ENCODE measurements at regions not wholly inside any gene's neighbourhood (a gene's known extent, or its start where the extent isn't known, plus 50 kb on each side); places are given as distances from the start of the nearest gene placed in this dataset.

DNA sequence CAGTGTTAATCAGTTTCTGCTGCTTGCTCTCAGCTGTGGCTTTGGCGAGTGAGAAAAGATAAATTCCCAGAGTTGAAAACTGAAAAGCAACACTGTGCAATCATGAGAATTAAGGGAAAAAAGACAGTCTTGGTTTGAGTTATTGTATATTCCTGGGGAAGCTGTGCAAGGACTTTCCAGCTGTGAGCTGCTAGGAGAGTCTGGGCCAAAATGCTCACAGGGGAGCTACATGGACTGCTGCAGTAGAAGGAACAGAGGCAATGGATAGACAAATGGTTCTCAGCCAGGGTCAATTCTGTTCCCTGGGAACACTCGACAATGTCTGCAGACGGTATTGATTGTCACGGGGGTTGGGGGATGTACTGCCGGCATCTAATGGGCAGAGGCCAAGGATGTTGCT is 102.0 kb upstream of the ADAMTS18 start:
- H3K4me3 Mint-ChIP-seq, result no peak overlapping the region
- H3K4me1 Mint-ChIP-seq (ENCODE audit: low read depth), result no peaks in the 10 kb centered on the region
- no peaks in the 10 kb centered on the region for H3K9me3 Mint-ChIP-seq
- H3K27me3 Mint-ChIP-seq, result no peaks in the 10 kb centered on the region
- no peaks in the 10 kb centered on the region for H3K36me3 Mint-ChIP-seq (ENCODE audit: low read depth)
- no peak overlapping the region for H3K27ac Mint-ChIP-seq
- intact Hi-C loops (cut with micrococcal nuclease), result no loop called here

- H3K27me3 Mint-ChIP-seq, result no peaks in the 10 kb centered on the region
- H3K9me3 Mint-ChIP-seq, result no peaks in the 10 kb centered on the region
- no peak overlapping the region for H3K4me3 Mint-ChIP-seq
- intact Hi-C loops (cut with micrococcal nuclease), result no loop called here
- H3K36me3 Mint-ChIP-seq (ENCODE audit: low read depth), result no peaks in the 10 kb centered on the region
- H3K27ac Mint-ChIP-seq, result no peak overlapping the region
- H3K4me1 Mint-ChIP-seq (ENCODE audit: low read depth), result no peaks in the 10 kb centered on the region
Measured at GRCh38 chr16:77539421-77540034, 104.7 kb upstream of the ADAMTS18 start.

- H3K9me3 Mint-ChIP-seq, result no peaks in the 10 kb centered on the region
- intact Hi-C loops (cut with micrococcal nuclease), result no loop called here
- H3K27ac Mint-ChIP-seq, result no peak overlapping the region
- H3K4me1 Mint-ChIP-seq (ENCODE audit: low read depth), result no peaks in the 10 kb centered on the region
- no peaks in the 10 kb centered on the region for H3K27me3 Mint-ChIP-seq
- H3K4me3 Mint-ChIP-seq, result no peak overlapping the region
- no peaks in the 10 kb centered on the region for H3K36me3 Mint-ChIP-seq (ENCODE audit: low read depth)
Measured at GRCh38 chr16:77540646-77541045, 105.8 kb upstream of the ADAMTS18 start.

- Mint-ChIP-seq H3K27me3 (no peaks in the 10 kb centered on the region), H3K4me3 (no peak overlapping the region), H3K9me3 (no peaks in the 10 kb centered on the region), H3K4me1 (ENCODE audit: low read depth) (no peaks in the 10 kb centered on the region), H3K27ac (no peak overlapping the region), H3K36me3 (ENCODE audit: low read depth) (no peaks in the 10 kb centered on the region)
- intact Hi-C loops (cut with micrococcal nuclease), result no loop called here
Measured at GRCh38 chr16:77541165-77541564, 106.3 kb upstream of the ADAMTS18 start.

DNA sequence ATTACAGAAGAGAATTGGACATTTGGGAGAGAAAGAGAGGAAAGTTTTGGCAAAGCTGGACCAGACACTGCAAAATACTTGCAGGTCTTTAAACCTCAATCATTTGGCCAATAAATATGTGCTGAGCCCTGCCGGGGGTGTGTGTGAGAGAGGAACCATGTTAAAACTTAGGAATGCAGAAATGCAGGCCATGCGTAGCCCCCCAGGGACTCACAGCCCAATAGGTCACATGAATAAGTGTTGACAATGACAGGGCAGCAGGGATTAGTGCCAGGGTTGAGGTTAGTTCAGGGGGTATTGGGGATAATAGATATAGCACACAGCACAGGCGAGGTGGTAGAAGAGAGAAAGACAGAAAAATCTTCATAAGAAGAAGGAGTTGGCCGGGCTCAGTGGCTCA is 113.3 kb upstream of the ADAMTS18 start:
- Mint-ChIP-seq H3K4me3 (no peak overlapping the region), H3K36me3 (ENCODE audit: low read depth) (no peaks in the 10 kb centered on the region), H3K27me3 (no peaks in the 10 kb centered on the region), H3K9me3 (no peaks in the 10 kb centered on the region), H3K27ac (no peak overlapping the region), H3K4me1 (ENCODE audit: low read depth) (no peaks in the 10 kb centered on the region)
- intact Hi-C loops (cut with micrococcal nuclease), result no loop called here

- intact Hi-C loops (cut with micrococcal nuclease), result no loop called here
- Mint-ChIP-seq H3K9me3 (no peaks in the 10 kb centered on the region), H3K36me3 (ENCODE audit: low read depth) (no peaks in the 10 kb centered on the region), H3K4me1 (ENCODE audit: low read depth) (no peaks in the 10 kb centered on the region), H3K4me3 (no peak overlapping the region), H3K27me3 (no peaks in the 10 kb centered on the region), H3K27ac (no peak overlapping the region)
Measured at GRCh38 chr16:77548766-77549165, 113.9 kb upstream of the ADAMTS18 start.

- Mint-ChIP-seq H3K4me3 (no peak overlapping the region), H3K36me3 (ENCODE audit: low read depth) (no peaks in the 10 kb centered on the region), H3K27me3 (no peaks in the 10 kb centered on the region), H3K27ac (no peak overlapping the region), H3K4me1 (ENCODE audit: low read depth) (no peaks in the 10 kb centered on the region), H3K9me3 (no peaks in the 10 kb centered on the region)
- intact Hi-C loops (cut with micrococcal nuclease), result no loop called here
Measured at GRCh38 chr16:77549876-77550275, 115.0 kb upstream of the ADAMTS18 start.

GRCh38 chr16:77551357-77551756 is 116.5 kb upstream of the ADAMTS18 start:
- H3K27ac Mint-ChIP-seq, result no peak overlapping the region
- H3K27me3 Mint-ChIP-seq, result no peaks in the 10 kb centered on the region
- no peaks in the 10 kb centered on the region for H3K9me3 Mint-ChIP-seq
- H3K36me3 Mint-ChIP-seq (ENCODE audit: low read depth), result no peaks in the 10 kb centered on the region
- no peak overlapping the region for H3K4me3 Mint-ChIP-seq
- intact Hi-C loops (cut with micrococcal nuclease), result no loop called here
- no peaks in the 10 kb centered on the region for H3K4me1 Mint-ChIP-seq (ENCODE audit: low read depth)

GRCh38 chr16:77553130-77553529 is 118.3 kb upstream of the ADAMTS18 start:
- H3K9me3 Mint-ChIP-seq, result no peaks in the 10 kb centered on the region
- no peaks in the 10 kb centered on the region for H3K36me3 Mint-ChIP-seq (ENCODE audit: low read depth)
- intact Hi-C loops (cut with micrococcal nuclease), result no loop called here
- no peaks in the 10 kb centered on the region for H3K4me1 Mint-ChIP-seq (ENCODE audit: low read depth)
- H3K27me3 Mint-ChIP-seq, result no peaks in the 10 kb centered on the region
- H3K27ac Mint-ChIP-seq, result no peak overlapping the region
- no peak overlapping the region for H3K4me3 Mint-ChIP-seq

- intact Hi-C loops (cut with micrococcal nuclease), result no loop called here
- H3K36me3 Mint-ChIP-seq (ENCODE audit: low read depth), result no peaks in the 10 kb centered on the region
- no peaks in the 10 kb centered on the region for H3K9me3 Mint-ChIP-seq
- no peaks in the 10 kb centered on the region for H3K27me3 Mint-ChIP-seq
- no peaks in the 10 kb centered on the region for H3K4me1 Mint-ChIP-seq (ENCODE audit: low read depth)
- H3K4me3 Mint-ChIP-seq, result no peak overlapping the region
- no peak overlapping the region for H3K27ac Mint-ChIP-seq
Measured at GRCh38 chr16:77555126-77555525, 120.3 kb upstream of the ADAMTS18 start.

- H3K36me3 Mint-ChIP-seq (ENCODE audit: low read depth), result no peaks in the 10 kb centered on the region
- H3K4me1 Mint-ChIP-seq (ENCODE audit: low read depth), result no peaks in the 10 kb centered on the region
- no peak overlapping the region for H3K4me3 Mint-ChIP-seq
- intact Hi-C loops (cut with micrococcal nuclease), result no loop called here
- no peaks in the 10 kb centered on the region for H3K27me3 Mint-ChIP-seq
- H3K27ac Mint-ChIP-seq, result no peak overlapping the region
- H3K9me3 Mint-ChIP-seq, result no peaks in the 10 kb centered on the region
Measured at GRCh38 chr16:77555791-77556190, 121.0 kb upstream of the ADAMTS18 start.

DNA sequence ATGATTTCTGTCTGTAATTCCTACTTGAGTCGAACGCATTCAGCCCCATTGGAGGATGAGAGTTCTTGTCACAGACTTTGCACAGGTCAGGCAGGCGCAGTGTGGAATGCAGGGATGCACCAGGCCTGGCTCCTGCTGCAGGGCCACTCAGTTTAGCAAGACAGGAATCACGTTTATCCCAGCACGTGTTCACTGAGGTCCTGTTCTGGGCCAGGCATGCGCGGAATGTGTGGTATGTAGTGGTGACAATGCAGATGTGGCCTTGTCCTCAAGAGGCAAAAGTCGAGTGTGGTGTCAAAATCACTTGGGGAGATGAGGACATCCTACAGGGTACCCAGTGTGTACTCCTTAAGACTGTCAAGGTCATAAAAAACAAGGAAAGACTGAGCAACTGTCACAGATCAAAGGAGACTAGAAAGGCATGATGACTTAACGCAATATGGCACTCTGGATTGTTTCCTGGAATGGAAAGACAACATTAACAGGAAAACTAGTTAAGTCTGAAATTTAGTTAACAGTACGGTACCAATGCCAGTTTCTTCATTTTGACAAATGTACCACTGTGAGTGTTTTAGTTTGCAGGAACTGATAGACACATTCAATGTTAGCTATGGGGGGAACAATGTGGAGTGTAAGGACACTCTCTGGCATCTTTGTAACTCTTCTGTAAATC is 121.5 kb upstream of the ADAMTS18 start:
- H3K4me3 Mint-ChIP-seq, result no peak overlapping the region
- no peaks in the 10 kb centered on the region for H3K36me3 Mint-ChIP-seq (ENCODE audit: low read depth)
- H3K27me3 Mint-ChIP-seq, result no peaks in the 10 kb centered on the region
- no peaks in the 10 kb centered on the region for H3K9me3 Mint-ChIP-seq
- intact Hi-C loops (cut with micrococcal nuclease), result no loop called here
- H3K4me1 Mint-ChIP-seq (ENCODE audit: low read depth), result no peaks in the 10 kb centered on the region
- no peak overlapping the region for H3K27ac Mint-ChIP-seq

DNA sequence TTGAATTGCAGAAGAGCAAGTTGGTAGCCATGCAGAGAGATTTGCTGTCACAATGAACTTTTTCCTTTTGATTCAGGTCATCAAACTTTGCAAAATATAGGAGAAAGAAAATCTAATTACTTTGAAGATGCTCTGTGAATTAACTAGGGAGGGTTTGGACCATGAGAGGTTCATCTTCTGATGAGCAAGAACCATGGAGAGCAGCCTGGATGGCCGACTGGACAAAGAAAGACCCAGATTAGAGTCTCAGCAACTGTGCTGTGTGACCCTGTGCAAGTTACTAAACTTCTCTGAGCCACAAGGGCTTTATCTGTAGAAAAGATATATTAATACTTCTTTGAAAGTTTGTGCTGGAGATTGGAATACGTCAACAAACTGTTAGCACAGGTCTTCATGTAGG is 122.6 kb upstream of the ADAMTS18 start:
- H3K36me3 Mint-ChIP-seq (ENCODE audit: low read depth), result no peaks in the 10 kb centered on the region
- H3K4me1 Mint-ChIP-seq (ENCODE audit: low read depth), result no peaks in the 10 kb centered on the region
- intact Hi-C loops (cut with micrococcal nuclease), result no loop called here
- no peak overlapping the region for H3K4me3 Mint-ChIP-seq
- no peaks in the 10 kb centered on the region for H3K9me3 Mint-ChIP-seq
- H3K27ac Mint-ChIP-seq, result no peak overlapping the region
- no peaks in the 10 kb centered on the region for H3K27me3 Mint-ChIP-seq

DNA sequence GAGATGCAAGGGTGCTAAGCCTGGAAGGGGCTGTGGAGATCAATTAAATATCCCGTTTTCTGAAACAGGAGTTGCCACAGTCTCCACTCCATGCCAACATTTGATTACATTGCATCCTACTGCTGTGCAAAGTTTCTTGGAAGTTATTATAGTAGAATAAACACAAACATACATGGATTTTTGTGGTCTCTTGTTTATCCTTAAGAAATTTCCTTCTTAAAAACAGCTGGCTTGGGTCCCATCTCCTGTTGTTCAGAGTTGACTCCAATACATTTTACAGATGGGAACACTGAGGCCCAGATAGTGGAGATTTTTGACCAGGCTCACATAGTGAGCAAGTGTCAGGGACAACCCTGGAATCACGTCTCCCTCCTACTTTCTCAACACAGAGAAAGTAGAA is 124.0 kb upstream of the ADAMTS18 start:
- Mint-ChIP-seq H3K27ac (no peak overlapping the region), H3K36me3 (ENCODE audit: low read depth) (no peaks in the 10 kb centered on the region), H3K9me3 (no peaks in the 10 kb centered on the region), H3K27me3 (no peaks in the 10 kb centered on the region), H3K4me1 (ENCODE audit: low read depth) (no peaks in the 10 kb centered on the region), H3K4me3 (no peak overlapping the region)
- intact Hi-C loops (cut with micrococcal nuclease), result no loop called here

DNA sequence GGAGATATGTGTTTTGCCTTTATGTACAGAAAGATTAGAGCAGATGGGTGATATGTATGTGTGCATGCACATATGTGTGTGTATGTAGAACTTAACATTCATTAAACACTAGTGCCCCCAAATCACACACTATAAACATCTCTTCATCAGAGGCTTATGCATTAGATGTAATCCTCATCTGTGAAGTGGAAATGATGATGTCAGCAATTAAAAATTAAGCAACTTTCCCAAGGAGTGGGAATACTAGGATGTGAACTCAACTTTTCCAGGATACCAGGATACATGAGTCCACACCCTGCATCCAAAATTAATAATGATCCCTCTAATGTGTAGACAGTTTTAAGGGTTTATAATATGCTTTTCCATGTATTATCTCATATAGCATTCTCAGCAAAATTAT is 127.7 kb upstream of the ADAMTS18 start:
- Mint-ChIP-seq H3K27ac (no peak overlapping the region), H3K27me3 (no peaks in the 10 kb centered on the region), H3K4me1 (ENCODE audit: low read depth) (no peaks in the 10 kb centered on the region), H3K9me3 (no peaks in the 10 kb centered on the region), H3K36me3 (ENCODE audit: low read depth) (no peaks in the 10 kb centered on the region), H3K4me3 (no peak overlapping the region)
- intact Hi-C loops (cut with micrococcal nuclease), result no loop called here
